KMS-11 (cell line): ENCODE measurements at regions not wholly inside any gene's neighbourhood (a gene's known extent, or its start where the extent isn't known, plus 50 kb on each side); places are given as distances from the start of the nearest gene placed in this dataset.

Experiments used
- H2AFZ ChIP-seq: fragments of 200-600 bp; sonication (generic); 2 replicates; pipeline ENCODE4 v1.6.1; 2016; ENCODE audit warnings: antibody characterized with exemption, mixed run types, low read depth
- H3K27ac ChIP-seq: fragments of 200-600 bp; sonication (generic); 2 replicates; pipeline ENCODE4 v1.6.1; 2016; ENCODE audit warnings: mild to moderate bottlenecking, mixed run types
- H3K27me3 ChIP-seq: fragments of 200-600 bp; sonication (generic); 2 replicates; pipeline ENCODE4 v1.6.1; 2017; ENCODE audit warnings: mild to moderate bottlenecking, low read depth, mixed run types, moderate library complexity; ENCODE audit not compliant: insufficient read depth
- H3K36me3 ChIP-seq: fragments of 200-600 bp; sonication (generic); 2 replicates; pipeline ENCODE4 v1.6.1; 2017; ENCODE audit warnings: mild to moderate bottlenecking, mixed run types; ENCODE audit not compliant: insufficient read depth
- H3K4me1 ChIP-seq: fragments of 200-600 bp; sonication (generic); 2 replicates; pipeline ENCODE4 v1.6.1; 2016; ENCODE audit warnings: mild to moderate bottlenecking, low read depth, mixed run types; ENCODE audit not compliant: poor library complexity, severe bottlenecking
- H3K4me2 ChIP-seq: fragments of 200-600 bp; sonication (generic); 2 replicates; pipeline ENCODE4 v1.7.0; 2016; ENCODE audit warnings: mild to moderate bottlenecking, mixed run types
- H3K4me3 ChIP-seq: fragments of 200-600 bp; sonication (generic); IDR thresholded peaks from 2 replicates; pipeline ENCODE4 v1.6.1; 2017; ENCODE audit warnings: low read depth, low read length, mixed read lengths; ENCODE audit not compliant: insufficient read depth
- H3K79me2 ChIP-seq: fragments of 200-600 bp; sonication (generic); 2 replicates; pipeline ENCODE4 v1.6.1; 2016; ENCODE audit warnings: low read depth, mixed run types; ENCODE audit not compliant: insufficient read depth
- H3K9ac ChIP-seq: fragments of 200-600 bp; sonication (generic); 2 replicates; pipeline ENCODE4 v1.6.1; 2016; ENCODE audit warnings: mild to moderate bottlenecking, mixed run types
- H4K20me1 ChIP-seq: fragments of 200-600 bp; sonication (generic); 2 replicates; pipeline ENCODE4 v1.6.1; 2016; ENCODE audit warnings: mild to moderate bottlenecking, mixed run types; ENCODE audit not compliant: insufficient read depth
- TF ChIP-seq, protein P1 (sequence below): fragments of 200-600 bp; sonication (generic); conservative IDR thresholded peaks from 2 replicates; pipeline ENCODE4 v1.6.1; 2017; ENCODE audit warnings: low read depth, mild to moderate bottlenecking, antibody characterized with exemption, low read length, moderate library complexity, mixed read lengths

DNA sequence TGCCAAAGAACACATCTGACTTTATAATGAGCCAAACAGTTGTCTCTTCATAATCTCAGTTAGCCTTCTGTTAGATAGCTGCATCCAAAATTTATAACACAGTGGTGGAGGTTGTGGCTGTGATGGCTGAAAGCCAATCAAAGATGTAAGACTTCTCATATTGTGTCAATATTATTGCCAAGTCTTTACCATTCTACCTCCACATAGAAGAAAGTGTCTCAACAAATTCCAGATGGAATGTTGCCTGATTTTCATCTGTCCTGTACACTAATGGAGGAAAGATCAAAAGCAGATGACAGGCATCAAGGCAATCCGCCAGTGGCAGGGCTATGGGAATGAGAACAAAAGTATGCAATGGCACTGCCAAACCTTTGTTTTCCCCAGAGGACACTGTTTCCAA lies 813.1 kb upstream of the NOVA1 start:
- Histone ChIP-seq H3K9ac (no peak overlapping the region), H3K4me1 (no peaks in the 10 kb centered on the region), H3K27me3 (no peaks in the 10 kb centered on the region), H3K4me2 (no peak overlapping the region), H3K36me3 (no peaks in the 10 kb centered on the region), H4K20me1 (no peaks in the 10 kb centered on the region), H3K4me3 (no peak overlapping the region), H3K27ac (no peak overlapping the region), H2AFZ (no peak overlapping the region), H3K79me2 (no peaks in the 10 kb centered on the region)
- TF ChIP-seq, protein P1, sequence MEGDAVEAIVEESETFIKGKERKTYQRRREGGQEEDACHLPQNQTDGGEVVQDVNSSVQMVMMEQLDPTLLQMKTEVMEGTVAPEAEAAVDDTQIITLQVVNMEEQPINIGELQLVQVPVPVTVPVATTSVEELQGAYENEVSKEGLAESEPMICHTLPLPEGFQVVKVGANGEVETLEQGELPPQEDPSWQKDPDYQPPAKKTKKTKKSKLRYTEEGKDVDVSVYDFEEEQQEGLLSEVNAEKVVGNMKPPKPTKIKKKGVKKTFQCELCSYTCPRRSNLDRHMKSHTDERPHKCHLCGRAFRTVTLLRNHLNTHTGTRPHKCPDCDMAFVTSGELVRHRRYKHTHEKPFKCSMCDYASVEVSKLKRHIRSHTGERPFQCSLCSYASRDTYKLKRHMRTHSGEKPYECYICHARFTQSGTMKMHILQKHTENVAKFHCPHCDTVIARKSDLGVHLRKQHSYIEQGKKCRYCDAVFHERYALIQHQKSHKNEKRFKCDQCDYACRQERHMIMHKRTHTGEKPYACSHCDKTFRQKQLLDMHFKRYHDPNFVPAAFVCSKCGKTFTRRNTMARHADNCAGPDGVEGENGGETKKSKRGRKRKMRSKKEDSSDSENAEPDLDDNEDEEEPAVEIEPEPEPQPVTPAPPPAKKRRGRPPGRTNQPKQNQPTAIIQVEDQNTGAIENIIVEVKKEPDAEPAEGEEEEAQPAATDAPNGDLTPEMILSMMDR, result no peak

DNA sequence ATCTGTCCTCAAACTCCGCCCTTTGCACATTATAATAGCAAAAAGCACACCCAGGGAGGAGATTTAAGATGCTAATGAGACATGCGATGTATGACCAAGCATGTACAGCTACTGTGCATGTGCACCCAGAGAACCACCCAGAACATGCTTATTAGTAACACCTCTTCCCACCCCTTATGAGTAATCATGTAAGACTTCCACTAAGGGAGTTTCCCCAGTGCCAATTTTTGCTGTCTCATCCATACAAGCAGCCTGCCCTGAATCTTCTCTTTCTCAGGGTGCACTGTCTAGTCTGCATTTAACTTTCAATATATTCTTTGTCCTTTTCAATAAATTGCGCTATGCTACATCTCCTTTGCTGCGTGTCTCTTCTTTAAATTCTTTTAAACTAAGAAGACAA lies 830.0 kb upstream of the NOVA1 start:
- Histone ChIP-seq H3K4me3 (no peak overlapping the region), H4K20me1 (no peaks in the 10 kb centered on the region), H3K79me2 (no peaks in the 10 kb centered on the region), H3K4me2 (no peak overlapping the region), H3K4me1 (peaks cover 3% of the 10 kb centered on the region), H2AFZ (no peak overlapping the region), H3K9ac (no peak overlapping the region), H3K27ac (no peak overlapping the region), H3K36me3 (no peaks in the 10 kb centered on the region), H3K27me3 (no peaks in the 10 kb centered on the region)
- TF ChIP-seq, protein P1, result no peak

DNA sequence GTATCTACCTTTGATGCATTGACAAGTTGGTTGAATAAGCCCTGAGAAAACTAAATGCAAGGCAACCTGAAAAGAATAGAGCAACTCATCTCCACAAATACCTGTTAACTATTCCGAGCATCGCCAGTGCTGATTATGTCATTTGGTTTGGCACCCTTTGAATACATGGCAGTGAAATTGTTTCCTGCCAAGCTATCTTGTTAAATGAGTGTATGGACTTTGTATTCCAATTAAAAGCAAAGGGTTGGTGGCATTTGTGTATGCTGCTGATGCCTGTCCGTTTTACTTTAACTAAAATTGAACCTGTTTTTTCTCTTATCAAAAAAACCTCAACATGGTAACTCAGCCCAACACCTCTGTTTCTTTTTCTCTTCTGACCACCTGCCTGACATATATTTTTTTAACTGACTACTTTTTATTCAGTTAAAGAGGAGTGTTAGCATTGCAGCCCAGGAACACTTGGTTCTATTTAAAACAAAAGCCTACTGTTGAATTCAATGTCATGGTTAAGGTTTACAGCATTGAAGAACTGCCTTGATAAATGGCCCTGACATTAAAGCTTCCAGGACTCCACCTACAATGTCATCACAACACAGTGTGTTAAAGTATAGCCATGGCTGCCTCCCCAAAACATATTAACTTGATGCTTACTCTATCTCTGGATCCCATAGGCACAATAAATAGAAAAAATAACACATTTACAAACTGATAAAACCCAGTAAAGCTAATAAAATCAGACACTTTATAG lies 838.3 kb upstream of the NOVA1 start:
- Histone ChIP-seq H2AFZ (no peak overlapping the region), H3K36me3 (no peaks in the 10 kb centered on the region), H3K4me2 (no peak overlapping the region), H3K79me2 (no peaks in the 10 kb centered on the region), H3K27ac (no peak overlapping the region), H3K4me3 (no peak overlapping the region), H4K20me1 (no peaks in the 10 kb centered on the region), H3K27me3 (no peaks in the 10 kb centered on the region), H3K9ac (no peak overlapping the region), H3K4me1 (no peaks in the 10 kb centered on the region)
- TF ChIP-seq, protein P1, result no peak

DNA sequence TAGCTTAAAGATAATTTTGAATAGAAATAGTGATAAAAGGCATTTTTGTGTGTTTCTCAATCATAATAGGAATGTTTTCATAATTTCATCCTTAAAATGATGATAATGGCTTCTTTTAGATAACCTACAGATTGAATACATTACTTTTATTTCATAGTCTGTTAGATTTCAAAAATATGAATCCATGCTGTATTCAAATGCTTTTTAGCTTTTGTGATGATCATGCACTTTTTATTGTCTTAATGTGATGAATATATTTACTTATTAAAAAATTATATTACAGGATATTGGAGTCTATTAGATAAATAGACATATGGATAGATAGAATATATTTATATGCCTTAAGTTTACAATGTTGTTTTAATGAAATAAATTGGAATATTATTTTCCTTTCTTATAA lies 886.8 kb upstream of the NOVA1 start:
- H3K9ac ChIP-seq, result no peak overlapping the region
- H3K27ac ChIP-seq, result no peak overlapping the region
- no peaks in the 10 kb centered on the region for H3K27me3 ChIP-seq
- H3K4me2 ChIP-seq, result no peak overlapping the region
- no peaks in the 10 kb centered on the region for H3K36me3 ChIP-seq
- no peak overlapping the region for H2AFZ ChIP-seq
- no peaks in the 10 kb centered on the region for H3K79me2 ChIP-seq
- TF ChIP-seq, protein P1, result no peak
- no peaks in the 10 kb centered on the region for H4K20me1 ChIP-seq
- H3K4me1 ChIP-seq, result no peaks in the 10 kb centered on the region
- no peak overlapping the region for H3K4me3 ChIP-seq
